Neural progenitor cell (in vitro differentiated cells): ENCODE measurements at regions not wholly inside any gene's neighbourhood (a gene's known extent, or its start where the extent isn't known, plus 50 kb on each side); places are given as distances from the start of the nearest gene placed in this dataset.

Source experiments
- CTCF ChIP-seq: fragments of 200-600 bp; sonication (generic); IDR thresholded peaks from 2 replicates; pipeline ENCODE4 v1.5.1; 2017; ENCODE audit warnings: antibody characterized with exemption, mild to moderate bottlenecking
- EZH2phosphoT487 ChIP-seq: fragments of 200-600 bp; sonication (generic); IDR thresholded peaks from 2 replicates; pipeline ENCODE4 v1.6.1; 2017; ENCODE audit warnings: antibody characterized with exemption

GRCh38 chr14:56474419-56475022 is 105.1 kb upstream of the TMEM260 start:
- TF ChIP-seq CTCF: peak; percentile 96
- no peak for TF ChIP-seq EZH2phosphoT487
